Adrenal gland (tissue), 5 donors: ENCODE measurements at regions not wholly inside any gene's neighbourhood (a gene's known extent, or its start where the extent isn't known, plus 50 kb on each side); places are given as distances from the start of the nearest gene placed in this dataset.

Experiments
- CTCF ChIP-seq, 6 experiments: fragments of 450-650 bp in 4 of 6; fragments of 200-600 bp in 2 of 6; sonication (generic) in 1 of 6; IDR thresholded peaks; 1 replicate in 5 of 6; 2 replicates in 1 of 6; pipeline versions ENCODE4 v1.5.1 to v1.8.0; 2016 to 2021; ENCODE audit warnings: antibody characterized with exemption in 6 of 6, mild to moderate bottlenecking in 2 of 6, moderate library complexity in 1 of 6
- POLR2A ChIP-seq, 2 donors: fragments of 450-650 bp; IDR thresholded peaks; one replicate each; pipeline ENCODE4 v1.6.1; 2017; ENCODE audit warnings: antibody characterized with exemption in 2 of 2, mild to moderate bottlenecking in 2 of 2, moderate library complexity in 1 of 2
- donor health status: DM: no; HTN: no; CAD: no.

- TF ChIP-seq CTCF (IDR thresholded peaks at IDR 0.05) (no peak), POLR2A (IDR thresholded peaks at IDR 0.05) (no peak)
Observed at GRCh38 chr16:73978407-73978784, 318.2 kb upstream of the PSMD7 start.
